Upper lobe of left lung (tissue), 6 donors: ENCODE measurements at regions not wholly inside any gene's neighbourhood (a gene's known extent, or its start where the extent isn't known, plus 50 kb on each side); places are given as distances from the start of the nearest gene placed in this dataset.

Experiments
- ATAC-seq, 2 donors: fragments of 200-7000 bp; cut with Tn5 transposase; one replicate each; pipeline ENCODE4 v1.9.1; 2022; ENCODE audit warnings: mild to moderate bottlenecking in 2 of 2, moderate library complexity in 2 of 2; ENCODE audit not compliant: low FRiP score in 2 of 2
- DNase-seq, 2 donors: peaks; one replicate each; pipeline ENCODE4 v3.0.0-alpha.2; 2019 to 2020
- H3K27ac ChIP-seq, 4 donors: fragments of 200-600 bp; sonication (generic); one replicate each; pipeline ENCODE4 v1.5.1; 2016 to 2019
- H3K27me3 ChIP-seq, 4 donors: fragments of 200-600 bp; sonication (generic); one replicate each; pipeline ENCODE4 v1.5.1; 2017 to 2019
- H3K36me3 ChIP-seq, 4 donors: fragments of 200-600 bp; sonication (generic); one replicate each; pipeline ENCODE4 v1.5.1; 2016 to 2019
- H3K4me1 ChIP-seq, 4 donors: fragments of 200-600 bp; sonication (generic); one replicate each; pipeline ENCODE4 v1.5.1; 2018 to 2019
- H3K4me3 ChIP-seq, 4 donors: fragments of 200-600 bp; sonication (generic); one replicate each; pipeline ENCODE4 v1.5.1; 2017 to 2019; ENCODE audit warnings: mild to moderate bottlenecking in 2 of 4, moderate library complexity in 1 of 4
- H3K9me3 ChIP-seq, 4 donors: fragments of 200-600 bp; sonication (generic); one replicate each; pipeline ENCODE4 v1.5.1; 2018 to 2019
- EP300 ChIP-seq, 4 donors: sonication (generic); formaldehyde crosslinking; IDR thresholded peaks; one replicate each; pipeline ENCODE4 v1.5.1; 2017; ENCODE audit warnings: antibody characterized with exemption in 4 of 4, control low read depth in 2 of 4
- POLR2A ChIP-seq, 4 donors: fragments of 450-650 bp; IDR thresholded peaks; one replicate each; pipeline ENCODE4 v1.5.1; 2016 to 2017; ENCODE audit warnings: antibody characterized with exemption in 4 of 4, mild to moderate bottlenecking in 2 of 4
- POLR2AphosphoS5 ChIP-seq, 2 donors: sonication (generic); formaldehyde crosslinking; IDR thresholded peaks; one replicate each; pipeline ENCODE4 v1.5.1; 2017; ENCODE audit warnings: antibody characterized with exemption in 2 of 2
- WGBS, 2 donors: methylation state at CpG; one replicate each; pipeline ENCODE4 v1.1.5; 2017 to 2018; 5-methylcytosine and 5-hydroxymethylcytosine counted together
- TF ChIP-seq, protein P1 (sequence below), 6 experiments: fragments of 450-650 bp in 4 of 6; fragments of 200-600 bp in 2 of 6; sonication (generic) in 2 of 6; IDR thresholded peaks; one replicate each; pipeline ENCODE4 v1.5.1; 2016 to 2019; ENCODE audit warnings: antibody characterized with exemption in 6 of 6
- donor health status: DM: no; HTN: no; CAD: no; lungs with moderate emphysema.
- donor health status: DM: no; HTN: yes; CAD: no; lungs with severe emphysema.

DNA sequence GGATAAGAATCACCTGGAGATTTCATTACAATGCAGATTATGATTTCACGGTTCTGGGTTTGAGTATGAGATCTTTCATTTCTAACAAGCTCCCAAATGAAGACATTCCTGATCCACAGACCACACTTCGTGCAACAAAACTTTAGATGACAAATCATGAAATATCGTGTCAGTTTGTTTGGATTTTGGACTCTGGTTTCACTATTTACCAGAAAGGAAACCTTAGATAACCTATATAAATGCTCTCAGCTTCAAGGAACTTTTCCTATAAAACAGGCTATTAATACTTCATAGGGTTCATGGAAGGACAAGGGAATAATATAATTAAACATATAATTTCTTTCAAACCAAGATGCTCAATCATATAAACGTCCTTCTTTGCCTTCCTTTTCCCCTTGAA, 930.5 kb upstream of the SLC10A2 start:
- Histone ChIP-seq H3K36me3 (no peaks in the 10 kb centered on the region), H3K27ac (no peak overlapping the region), H3K9me3 (no peaks in the 10 kb centered on the region), H3K4me1 (no peaks in the 10 kb centered on the region), H3K4me3 (no peak overlapping the region), H3K27me3 (no peaks in the 10 kb centered on the region)
- ATAC-seq (no peak), DNase-seq (no peak)
- TF ChIP-seq POLR2A (IDR thresholded peaks at IDR 0.05) = no peak
- TF ChIP-seq, protein P1, sequence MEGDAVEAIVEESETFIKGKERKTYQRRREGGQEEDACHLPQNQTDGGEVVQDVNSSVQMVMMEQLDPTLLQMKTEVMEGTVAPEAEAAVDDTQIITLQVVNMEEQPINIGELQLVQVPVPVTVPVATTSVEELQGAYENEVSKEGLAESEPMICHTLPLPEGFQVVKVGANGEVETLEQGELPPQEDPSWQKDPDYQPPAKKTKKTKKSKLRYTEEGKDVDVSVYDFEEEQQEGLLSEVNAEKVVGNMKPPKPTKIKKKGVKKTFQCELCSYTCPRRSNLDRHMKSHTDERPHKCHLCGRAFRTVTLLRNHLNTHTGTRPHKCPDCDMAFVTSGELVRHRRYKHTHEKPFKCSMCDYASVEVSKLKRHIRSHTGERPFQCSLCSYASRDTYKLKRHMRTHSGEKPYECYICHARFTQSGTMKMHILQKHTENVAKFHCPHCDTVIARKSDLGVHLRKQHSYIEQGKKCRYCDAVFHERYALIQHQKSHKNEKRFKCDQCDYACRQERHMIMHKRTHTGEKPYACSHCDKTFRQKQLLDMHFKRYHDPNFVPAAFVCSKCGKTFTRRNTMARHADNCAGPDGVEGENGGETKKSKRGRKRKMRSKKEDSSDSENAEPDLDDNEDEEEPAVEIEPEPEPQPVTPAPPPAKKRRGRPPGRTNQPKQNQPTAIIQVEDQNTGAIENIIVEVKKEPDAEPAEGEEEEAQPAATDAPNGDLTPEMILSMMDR (IDR thresholded peaks at IDR 0.05) = no peak
- TF ChIP-seq POLR2AphosphoS5 (IDR thresholded peaks at IDR 0.05) = no peak
- TF ChIP-seq EP300 (IDR thresholded peaks at IDR 0.05) = no peak
- 65 to 68% methylated on average over 4 of the region's 4 CpGs for WGBS, 2 donors

DNA sequence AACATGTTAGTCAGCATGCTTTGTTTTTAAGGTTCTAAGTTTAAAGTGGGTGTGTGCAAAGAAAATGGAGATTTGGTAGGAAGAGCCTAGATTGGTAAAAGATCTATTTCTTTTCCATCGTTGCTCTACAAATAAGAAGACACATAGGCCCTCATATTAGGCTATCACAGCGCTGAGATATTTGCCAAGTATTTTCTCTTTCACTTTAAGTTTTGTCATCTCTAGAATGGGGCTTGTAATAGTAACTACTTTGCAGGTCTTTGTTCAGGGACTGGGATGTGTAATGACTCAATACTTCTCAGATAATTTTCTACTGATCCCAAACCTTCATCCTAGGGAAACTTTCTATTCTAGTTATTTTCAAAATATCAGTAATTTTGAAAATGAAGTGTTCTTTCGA, 917.7 kb upstream of the SLC10A2 start:
- no peak for DNase-seq

DNA sequence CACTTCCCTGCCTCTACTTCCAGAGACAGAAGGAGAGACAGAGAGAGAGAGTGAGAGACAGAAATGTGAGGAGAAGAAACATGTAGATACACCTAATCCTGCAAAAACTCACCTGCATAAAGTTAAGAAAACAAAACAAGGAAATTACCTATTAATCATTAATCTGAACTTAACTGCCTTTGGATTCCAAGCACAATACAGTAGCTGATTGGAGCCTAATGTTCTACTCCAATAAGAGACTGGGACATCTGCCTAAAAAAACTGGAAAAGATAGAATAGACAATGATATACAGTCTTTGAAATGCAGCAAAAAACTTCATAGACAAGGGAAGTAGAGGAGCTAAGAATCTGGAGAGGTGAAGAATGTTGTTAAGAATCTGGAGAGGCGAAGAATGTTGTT, 910.2 kb upstream of the SLC10A2 start:
- no peaks in the 10 kb centered on the region for H3K4me1 ChIP-seq
- WGBS, 2 donors = 90 to 93% methylated on average over 1 of the region's 1 CpG
- H3K4me3 ChIP-seq = no peak overlapping the region
- no peaks in the 10 kb centered on the region for H3K9me3 ChIP-seq
- H3K27me3 ChIP-seq = no peaks in the 10 kb centered on the region
- H3K36me3 ChIP-seq = no peaks in the 10 kb centered on the region
- no peak for TF ChIP-seq POLR2AphosphoS5 (IDR thresholded peaks at IDR 0.05)
- no peak for TF ChIP-seq EP300 (IDR thresholded peaks at IDR 0.05)
- TF ChIP-seq, protein P1 (IDR thresholded peaks at IDR 0.05) = no peak
- no peak for TF ChIP-seq POLR2A (IDR thresholded peaks at IDR 0.05)
- H3K27ac ChIP-seq = no peak overlapping the region
- DNase-seq = no peak
- ATAC-seq = no peak

More for the DNA sequence above, 917.7 kb upstream of the SLC10A2 start:
- no peaks in the 10 kb centered on the region for H3K9me3 ChIP-seq
- no peak overlapping the region for H3K27ac ChIP-seq
- no peaks in the 10 kb centered on the region for H3K27me3 ChIP-seq
- H3K36me3 ChIP-seq = no peaks in the 10 kb centered on the region
- ATAC-seq = no peak
- no peak for TF ChIP-seq POLR2A (IDR thresholded peaks at IDR 0.05)
- no peak for TF ChIP-seq EP300 (IDR thresholded peaks at IDR 0.05)
- TF ChIP-seq, protein P1 (IDR thresholded peaks at IDR 0.05) = no peak
- no peak for TF ChIP-seq POLR2AphosphoS5 (IDR thresholded peaks at IDR 0.05)
- no peak overlapping the region for H3K4me3 ChIP-seq
- no peaks in the 10 kb centered on the region for H3K4me1 ChIP-seq
- WGBS, 2 donors = 87 to 95% methylated on average over 3 of the region's 3 CpGs

DNA sequence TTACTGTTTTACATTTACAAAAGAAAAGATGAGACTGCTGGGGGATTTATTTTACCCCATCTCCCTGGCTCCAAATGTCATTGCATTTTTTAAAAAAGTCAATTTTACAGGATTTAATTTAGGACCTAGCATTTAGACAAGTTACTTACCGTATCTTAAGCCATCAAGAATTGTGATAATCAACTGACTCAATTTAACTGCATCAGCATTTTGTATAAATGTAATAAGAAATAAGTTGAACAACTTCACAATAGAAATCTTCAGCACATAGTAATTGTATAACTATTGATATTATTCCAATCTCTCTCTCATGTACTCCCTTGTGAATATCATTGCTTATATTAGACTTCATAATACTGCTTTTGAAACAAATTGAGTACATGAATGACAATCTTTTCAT, 907.5 kb upstream of the SLC10A2 start:
- no peak for DNase-seq
- H3K27me3 ChIP-seq = no peaks in the 10 kb centered on the region
- H3K4me1 ChIP-seq = no peaks in the 10 kb centered on the region
- H3K4me3 ChIP-seq = no peak overlapping the region
- 82 to 88% methylated on average over 1 of the region's 1 CpG for WGBS, 2 donors
- H3K9me3 ChIP-seq = no peaks in the 10 kb centered on the region
- H3K27ac ChIP-seq = no peak overlapping the region
- H3K36me3 ChIP-seq = no peaks in the 10 kb centered on the region
- ATAC-seq = no peak
- TF ChIP-seq POLR2A (IDR thresholded peaks at IDR 0.05) (no peak), POLR2AphosphoS5 (IDR thresholded peaks at IDR 0.05) (no peak), EP300 (IDR thresholded peaks at IDR 0.05) (no peak)
- TF ChIP-seq, protein P1 (IDR thresholded peaks at IDR 0.05) = no peak

DNA sequence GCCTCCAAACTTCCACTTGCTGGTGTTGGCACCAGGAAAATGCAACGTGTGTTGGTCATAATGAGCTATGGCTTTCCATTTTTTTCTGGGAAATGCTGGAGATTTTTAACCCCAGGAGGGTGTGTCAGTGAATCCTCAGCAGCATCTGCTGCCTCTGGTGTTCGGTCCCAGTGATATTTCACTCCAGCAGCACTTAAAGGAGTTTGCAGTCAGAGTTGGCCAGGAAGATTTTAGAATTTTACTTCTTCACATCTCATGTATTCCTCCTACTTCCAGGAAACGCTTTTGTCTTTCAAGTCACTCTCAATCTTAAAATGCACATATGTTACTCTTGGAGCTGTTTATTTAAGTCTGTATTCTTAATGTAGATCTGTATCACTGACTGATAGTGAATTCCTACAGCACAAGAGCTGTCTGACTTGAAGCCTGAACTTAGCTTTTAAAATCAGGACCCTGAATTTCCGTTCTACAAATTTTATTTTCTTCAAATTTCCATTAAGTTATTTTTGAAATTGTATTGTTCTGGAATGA, 903.4 kb upstream of the SLC10A2 start:
- H3K4me1 ChIP-seq = peaks cover 0 to 5% (median 2%) of the 10 kb centered on the region in 4 donors
- WGBS, 2 donors = 68 to 70% methylated on average over 4 of the region's 4 CpGs

More for the DNA sequence above, 903.4 kb upstream of the SLC10A2 start:
- no peak overlapping the region for H3K4me3 ChIP-seq
- H3K9me3 ChIP-seq = no peaks in the 10 kb centered on the region
- ATAC-seq = no peak
- no peaks in the 10 kb centered on the region for H3K36me3 ChIP-seq
- H3K27ac ChIP-seq = no peak overlapping the region
- no peak for DNase-seq
- no peak for TF ChIP-seq POLR2A (IDR thresholded peaks at IDR 0.05)
- TF ChIP-seq POLR2AphosphoS5 (IDR thresholded peaks at IDR 0.05) = no peak
- TF ChIP-seq, protein P1 (IDR thresholded peaks at IDR 0.05) = no peak
- TF ChIP-seq EP300 (IDR thresholded peaks at IDR 0.05) = no peak
- H3K27me3 ChIP-seq = no peaks in the 10 kb centered on the region
